ENCODE measurements at regions not wholly inside any gene's neighbourhood (a gene's known extent, or its start where the extent isn't known, plus 50 kb on each side); places are given as distances from the start of the nearest gene placed in this dataset.
"Not testable (repeated sequence)": the region's sequence is repeated elsewhere in the genome, so short reads cannot be mapped to it uniquely, and the experiment has no call there.

DNA sequence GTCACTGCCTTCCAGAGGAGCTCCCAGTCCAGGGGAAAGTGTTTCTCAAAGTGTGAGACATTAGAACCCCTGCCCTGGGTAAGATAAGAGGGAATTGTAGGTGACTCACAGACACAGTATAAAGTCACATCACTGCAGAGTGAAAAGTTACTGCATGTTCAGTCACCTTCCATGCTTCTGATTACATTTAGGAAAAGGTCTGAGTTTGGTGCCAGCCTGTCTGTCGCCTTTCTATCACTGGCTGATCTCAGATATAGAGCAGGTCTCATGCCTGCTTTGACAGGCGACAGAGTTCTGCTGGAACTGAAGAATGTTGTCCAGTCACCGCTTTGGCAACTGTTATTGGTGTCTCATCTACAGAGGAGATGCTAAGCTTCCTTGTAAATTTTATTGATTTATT lies 1078.6 kb downstream of the UQCRFS1 start:
- no peaks in the 10 kb centered on the region for H3K4me1 Mint-ChIP-seq
- Histone ChIP-seq H3K9me3 (no peaks in the 10 kb centered on the region), H3K27me3 (replicated peaks in 1 of 2; ENCODE audit: control insufficient read depth in 2 of 2, extremely low read depth in 1 of 2, insufficient read depth in 2 of 2, low read length in 1 of 2) (no peaks in the 10 kb centered on the region), H3K4me3 (ENCODE audit: control insufficient read depth in 1 of 2, extremely low read depth in 1 of 2, low read length in 1 of 2) (no peak overlapping the region), H3K4me1 (ENCODE audit: control insufficient read depth in 1 of 2, extremely low read depth in 1 of 2, insufficient read depth in 2 of 2, low read length in 2 of 2) (no peaks in the 10 kb centered on the region), H3K27ac (ENCODE audit: low read length) (no peak overlapping the region), H3K36me3 (ENCODE audit: control insufficient read depth in 2 of 2, extremely low read depth in 1 of 2, insufficient read depth in 1 of 2, low read length in 1 of 2) (no peaks in the 10 kb centered on the region)
- DNase-seq = no peak
- ChIA-PET POLR2A (no interaction called here), CTCF (no interaction called here)
- peaks cover 8 to 17% (median 16%) of the 10 kb centered on the region in 3 donors for H3K9me3 Mint-ChIP-seq
- ATAC-seq (replicated peaks in 1 of 4) = no peak
- WGBS (ENCODE audit: insufficient coverage) = 85% methylated on average over 2 of the region's 3 CpGs
- H3K4me3 Mint-ChIP-seq = no peak overlapping the region
- H3K27ac Mint-ChIP-seq = no peak overlapping the region
- no peaks in the 10 kb centered on the region for H3K27me3 Mint-ChIP-seq
- H3K36me3 Mint-ChIP-seq = no peaks in the 10 kb centered on the region

- H3K9me3 Mint-ChIP-seq = peaks cover 8 to 21% (median 10%) of the 10 kb centered on the region in 3 donors
- H3K27me3 ChIP-seq (replicated peaks in 1 of 2; ENCODE audit: control insufficient read depth in 2 of 2, extremely low read depth in 1 of 2, insufficient read depth in 2 of 2, low read length in 1 of 2); H3K36me3 ChIP-seq (ENCODE audit: control insufficient read depth in 2 of 2, extremely low read depth in 1 of 2, insufficient read depth in 1 of 2, low read length in 1 of 2); H3K4me3 Mint-ChIP-seq; POLR2A ChIA-PET; H3K9me3 ChIP-seq; H3K27ac ChIP-seq (ENCODE audit: low read length); DNase-seq; H3K36me3 Mint-ChIP-seq; H3K27ac Mint-ChIP-seq; ATAC-seq (replicated peaks in 1 of 4); H3K4me1 ChIP-seq (ENCODE audit: control insufficient read depth in 1 of 2, extremely low read depth in 1 of 2, insufficient read depth in 2 of 2, low read length in 2 of 2); H3K27me3 Mint-ChIP-seq; CTCF ChIA-PET; H3K4me3 ChIP-seq (ENCODE audit: control insufficient read depth in 1 of 2, extremely low read depth in 1 of 2, low read length in 1 of 2); H3K4me1 Mint-ChIP-seq: not testable (repeated sequence)
- WGBS (ENCODE audit: insufficient coverage) = no CpG with 5 or more reads among the region's 8 CpGs
Measured at GRCh38 chr19:28130881-28131280, 1082.1 kb downstream of the UQCRFS1 start.

- CTCF ChIA-PET = no interaction called here
- H3K27ac ChIP-seq (ENCODE audit: low read length) = no peak overlapping the region
- POLR2A ChIA-PET = no interaction called here
- Mint-ChIP-seq H3K36me3 (no peaks in the 10 kb centered on the region), H3K4me3 (no peak overlapping the region), H3K9me3 (peaks cover 3 to 17% (median 6%) of the 10 kb centered on the region in 3 donors), H3K27ac (no peak overlapping the region), H3K27me3 (no peaks in the 10 kb centered on the region), H3K4me1 (no peaks in the 10 kb centered on the region)
- DNase-seq (no peak), ATAC-seq (replicated peaks in 1 of 4) (no peak)
- H3K4me1 ChIP-seq (ENCODE audit: control insufficient read depth in 1 of 2, extremely low read depth in 1 of 2, insufficient read depth in 2 of 2, low read length in 2 of 2) = no peaks in the 10 kb centered on the region
- H3K9me3 ChIP-seq = no peaks in the 10 kb centered on the region
- no peaks in the 10 kb centered on the region for H3K27me3 ChIP-seq (replicated peaks in 1 of 2; ENCODE audit: control insufficient read depth in 2 of 2, extremely low read depth in 1 of 2, insufficient read depth in 2 of 2, low read length in 1 of 2)
- WGBS (ENCODE audit: insufficient coverage) = no CpG with 5 or more reads among the region's 4 CpGs
- H3K36me3 ChIP-seq (ENCODE audit: control insufficient read depth in 2 of 2, extremely low read depth in 1 of 2, insufficient read depth in 1 of 2, low read length in 1 of 2) = no peaks in the 10 kb centered on the region
- no peak overlapping the region for H3K4me3 ChIP-seq (ENCODE audit: control insufficient read depth in 1 of 2, extremely low read depth in 1 of 2, low read length in 1 of 2)
Measured at GRCh38 chr19:28130066-28130511, 1082.9 kb downstream of the UQCRFS1 start.

DNA sequence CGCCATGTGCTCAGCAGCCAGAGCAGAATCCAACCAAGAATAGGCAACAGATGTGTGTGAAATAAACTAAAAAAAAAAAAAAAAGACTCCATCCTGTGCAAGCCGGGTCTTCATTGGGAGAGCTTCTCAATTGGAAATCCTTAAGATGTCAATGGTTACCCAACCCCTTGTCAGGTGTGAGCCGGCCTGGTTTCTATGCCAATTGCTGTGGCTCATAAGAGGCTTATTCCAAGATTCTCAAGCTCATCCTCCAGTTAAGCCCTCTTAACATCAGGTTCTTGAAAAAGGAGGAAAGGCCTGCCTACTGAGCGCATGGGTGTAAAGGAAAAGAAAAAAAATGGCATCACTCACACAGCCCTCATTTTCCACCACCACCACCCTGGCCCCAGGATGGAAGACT lies 1084.6 kb downstream of the UQCRFS1 start:
- H3K27me3 ChIP-seq (replicated peaks in 1 of 2; ENCODE audit: control insufficient read depth in 2 of 2, extremely low read depth in 1 of 2, insufficient read depth in 2 of 2, low read length in 1 of 2) = peaks cover 0 to 2% of the 10 kb centered on the region in 2 experiments
- peaks cover 4 to 17% (median 11%) of the 10 kb centered on the region in 3 donors for H3K9me3 Mint-ChIP-seq
- no peaks in the 10 kb centered on the region for H3K36me3 Mint-ChIP-seq
- H3K36me3 ChIP-seq (ENCODE audit: control insufficient read depth in 2 of 2, extremely low read depth in 1 of 2, insufficient read depth in 1 of 2, low read length in 1 of 2) = no peaks in the 10 kb centered on the region
- no peak overlapping the region for H3K27ac Mint-ChIP-seq
- no peak for DNase-seq
- H3K27ac ChIP-seq (ENCODE audit: low read length) = no peak overlapping the region
- H3K4me3 Mint-ChIP-seq = no peak overlapping the region
- no peaks in the 10 kb centered on the region for H3K4me1 ChIP-seq (ENCODE audit: control insufficient read depth in 1 of 2, extremely low read depth in 1 of 2, insufficient read depth in 2 of 2, low read length in 2 of 2)
- POLR2A ChIA-PET = no interaction called here
- H3K27me3 Mint-ChIP-seq = no peaks in the 10 kb centered on the region
- ATAC-seq (replicated peaks in 1 of 4) = no peak
- H3K4me1 Mint-ChIP-seq = no peaks in the 10 kb centered on the region
- H3K4me3 ChIP-seq (ENCODE audit: control insufficient read depth in 1 of 2, extremely low read depth in 1 of 2, low read length in 1 of 2) = no peak overlapping the region
- CTCF ChIA-PET = no interaction called here
- no peaks in the 10 kb centered on the region for H3K9me3 ChIP-seq
- WGBS (ENCODE audit: insufficient coverage) = no CpG with 5 or more reads among the region's 4 CpGs

GRCh38 chr19:28126135-28126898 lies 1086.6 kb downstream of the UQCRFS1 start:
- no peak overlapping the region for H3K4me3 Mint-ChIP-seq
- Histone ChIP-seq H3K27me3 (replicated peaks in 1 of 2; ENCODE audit: control insufficient read depth in 2 of 2, extremely low read depth in 1 of 2, insufficient read depth in 2 of 2, low read length in 1 of 2) (peaks cover 0 to 2% of the 10 kb centered on the region in 2 experiments), H3K4me3 (ENCODE audit: control insufficient read depth in 1 of 2, extremely low read depth in 1 of 2, low read length in 1 of 2) (no peak overlapping the region), H3K9me3 (no peaks in the 10 kb centered on the region), H3K36me3 (ENCODE audit: control insufficient read depth in 2 of 2, extremely low read depth in 1 of 2, insufficient read depth in 1 of 2, low read length in 1 of 2) (no peaks in the 10 kb centered on the region), H3K27ac (ENCODE audit: low read length) (no peak overlapping the region), H3K4me1 (ENCODE audit: control insufficient read depth in 1 of 2, extremely low read depth in 1 of 2, insufficient read depth in 2 of 2, low read length in 2 of 2) (no peaks in the 10 kb centered on the region)
- ChIA-PET POLR2A (no interaction called here), CTCF (no interaction called here)
- H3K9me3 Mint-ChIP-seq = peaks cover 4 to 13% (median 8%) of the 10 kb centered on the region in 3 donors
- DNase-seq = no peak
- ATAC-seq (replicated peaks in 1 of 4) = no peak
- no CpG with 5 or more reads among the region's 2 CpGs for WGBS (ENCODE audit: insufficient coverage)
- no peaks in the 10 kb centered on the region for H3K27me3 Mint-ChIP-seq
- H3K27ac Mint-ChIP-seq = no peak overlapping the region
- H3K4me1 Mint-ChIP-seq = no peaks in the 10 kb centered on the region
- no peaks in the 10 kb centered on the region for H3K36me3 Mint-ChIP-seq

GRCh38 chr19:28122734-28123133 lies 1090.2 kb downstream of the UQCRFS1 start:
- Mint-ChIP-seq H3K27ac (no peak overlapping the region), H3K36me3 (no peaks in the 10 kb centered on the region), H3K4me1 (no peaks in the 10 kb centered on the region), H3K4me3 (no peak overlapping the region), H3K9me3 (peaks cover under 1 to 8% (median 4%) of the 10 kb centered on the region in 3 donors), H3K27me3 (no peaks in the 10 kb centered on the region)
- DNase-seq (no peak), ATAC-seq (replicated peaks in 1 of 4) (no peak)
- Histone ChIP-seq H3K9me3 (no peaks in the 10 kb centered on the region), H3K36me3 (ENCODE audit: control insufficient read depth in 2 of 2, extremely low read depth in 1 of 2, insufficient read depth in 1 of 2, low read length in 1 of 2) (no peaks in the 10 kb centered on the region), H3K27me3 (replicated peaks in 1 of 2; ENCODE audit: control insufficient read depth in 2 of 2, extremely low read depth in 1 of 2, insufficient read depth in 2 of 2, low read length in 1 of 2) (peaks cover 0 to 2% of the 10 kb centered on the region in 2 experiments), H3K27ac (ENCODE audit: low read length) (no peak overlapping the region), H3K4me3 (ENCODE audit: control insufficient read depth in 1 of 2, extremely low read depth in 1 of 2, low read length in 1 of 2) (no peak overlapping the region), H3K4me1 (ENCODE audit: control insufficient read depth in 1 of 2, extremely low read depth in 1 of 2, insufficient read depth in 2 of 2, low read length in 2 of 2) (no peaks in the 10 kb centered on the region)
- 79% methylated on average over 2 of the region's 5 CpGs for WGBS (ENCODE audit: insufficient coverage)
- ChIA-PET CTCF (no interaction called here), POLR2A (no interaction called here)

GRCh38 chr19:28118235-28118634 lies 1094.7 kb downstream of the UQCRFS1 start:
- no peaks in the 10 kb centered on the region for H3K36me3 Mint-ChIP-seq
- H3K27me3 ChIP-seq (replicated peaks in 1 of 2; ENCODE audit: control insufficient read depth in 2 of 2, extremely low read depth in 1 of 2, insufficient read depth in 2 of 2, low read length in 1 of 2) = no peaks in the 10 kb centered on the region
- no peak overlapping the region for H3K27ac ChIP-seq (ENCODE audit: low read length)
- H3K36me3 ChIP-seq (ENCODE audit: control insufficient read depth in 2 of 2, extremely low read depth in 1 of 2, insufficient read depth in 1 of 2, low read length in 1 of 2) = no peaks in the 10 kb centered on the region
- H3K9me3 Mint-ChIP-seq = peaks cover 12 to 16% (median 14%) of the 10 kb centered on the region in 3 donors
- H3K4me1 Mint-ChIP-seq = no peaks in the 10 kb centered on the region
- H3K9me3 ChIP-seq = no peaks in the 10 kb centered on the region
- no peak overlapping the region for H3K4me3 Mint-ChIP-seq
- no peaks in the 10 kb centered on the region for H3K27me3 Mint-ChIP-seq
- ChIA-PET CTCF (no interaction called here), POLR2A (no interaction called here)
- no peak overlapping the region for H3K27ac Mint-ChIP-seq
- DNase-seq (no peak), ATAC-seq (replicated peaks in 1 of 4) (no peak)
- H3K4me1 ChIP-seq (ENCODE audit: control insufficient read depth in 1 of 2, extremely low read depth in 1 of 2, insufficient read depth in 2 of 2, low read length in 2 of 2) = no peaks in the 10 kb centered on the region
- no peak overlapping the region for H3K4me3 ChIP-seq (ENCODE audit: control insufficient read depth in 1 of 2, extremely low read depth in 1 of 2, low read length in 1 of 2)
- no CpG with 5 or more reads among the region's 5 CpGs for WGBS (ENCODE audit: insufficient coverage)
